ENCODE measurements at regions not wholly inside any gene's neighbourhood (a gene's known extent, or its start where the extent isn't known, plus 50 kb on each side); places are given as distances from the start of the nearest gene placed in this dataset.

- Histone ChIP-seq H2AK5ac (ENCODE audit: low read length, severe bottlenecking) (no peak overlapping the region), H2BK15ac (ENCODE audit: low read depth, poor library complexity, severe bottlenecking) (no peak overlapping the region)
- WGBS: 87% methylated on average over 4 of the region's 4 CpGs
Observed at GRCh38 chr10:123270806-123271205, 116.6 kb downstream of the BUB3 start.

GRCh38 chr10:123272171-123272570 is 118.0 kb downstream of the BUB3 start:
- Histone ChIP-seq H3K4me2 (ENCODE audit: low read length, poor library complexity, severe bottlenecking) (no peak overlapping the region), H3K23ac (ENCODE audit: low read length in 2 of 2) (no peak overlapping the region), H3K4ac (ENCODE audit: low read depth in 1 of 2, low read length in 2 of 2) (no peak overlapping the region), H3K18ac (ENCODE audit: low read depth in 1 of 2, low read length in 2 of 2) (no peak overlapping the region), H3K36me3 (ENCODE audit: control insufficient read depth in 1 of 2, insufficient read depth in 2 of 2, low read depth in 1 of 2, low read length in 2 of 2) (no peaks in the 10 kb centered on the region), H2AK5ac (ENCODE audit: low read length, severe bottlenecking) (no peak overlapping the region), H3K4me3 (ENCODE audit: insufficient read depth in 1 of 2, low read depth in 1 of 2, low read length in 2 of 2) (no peak overlapping the region), H3K79me1 (replicated peaks; ENCODE audit: low read length, poor library complexity, severe bottlenecking) (no peaks in the 10 kb centered on the region), H3K27ac (ENCODE audit: low read length, poor library complexity, severe bottlenecking) (no peak overlapping the region), H2BK12ac (ENCODE audit: low read length in 2 of 2) (no peak overlapping the region), H3K9me3 (ENCODE audit: control insufficient read depth, low read length) (peaks cover 8% of the 10 kb centered on the region), H4K8ac (ENCODE audit: low read length) (no peak overlapping the region), H3K9ac (ENCODE audit: low read length) (no peak overlapping the region), H3K27me3 (ENCODE audit: control insufficient read depth in 1 of 2, insufficient read depth in 1 of 2, low read length in 2 of 2) (peaks cover 0 to 26% of the 10 kb centered on the region in 2 experiments), H2BK15ac (ENCODE audit: low read depth, poor library complexity, severe bottlenecking) (no peak overlapping the region), H3K14ac (ENCODE audit: low read length in 2 of 2) (no peak overlapping the region), H2AFZ (ENCODE audit: low read depth, low read length) (no peak overlapping the region), H2BK5ac (ENCODE audit: low read depth, low read length, poor library complexity, severe bottlenecking) (no peak overlapping the region), H3K4me1 (ENCODE audit: control insufficient read depth, insufficient read depth, low read depth, low read length) (no peaks in the 10 kb centered on the region), H2BK120ac (ENCODE audit: low read depth, low read length) (no peak overlapping the region), H4K91ac (ENCODE audit: low read length) (no peak overlapping the region)
- no peak for DNase-seq
- 67% methylated on average over 4 of the region's 4 CpGs for WGBS

More at GRCh38 chr10:123270806-123271205, 116.6 kb downstream of the BUB3 start:
- Histone ChIP-seq H2BK12ac (ENCODE audit: low read length in 2 of 2) (no peak overlapping the region), H4K8ac (ENCODE audit: low read length) (no peak overlapping the region), H3K4me1 (ENCODE audit: control insufficient read depth, insufficient read depth, low read depth, low read length) (no peaks in the 10 kb centered on the region), H3K14ac (ENCODE audit: low read length in 2 of 2) (no peak overlapping the region), H3K4ac (ENCODE audit: low read depth in 1 of 2, low read length in 2 of 2) (no peak overlapping the region), H3K9me3 (ENCODE audit: control insufficient read depth, low read length) (no peaks in the 10 kb centered on the region), H2AFZ (ENCODE audit: low read depth, low read length) (no peak overlapping the region), H3K79me1 (replicated peaks; ENCODE audit: low read length, poor library complexity, severe bottlenecking) (no peaks in the 10 kb centered on the region), H3K23ac (ENCODE audit: low read length in 2 of 2) (no peak overlapping the region), H3K4me3 (ENCODE audit: insufficient read depth in 1 of 2, low read depth in 1 of 2, low read length in 2 of 2) (no peak overlapping the region), H4K91ac (ENCODE audit: low read length) (no peak overlapping the region), H3K9ac (ENCODE audit: low read length) (no peak overlapping the region), H3K27me3 (ENCODE audit: control insufficient read depth in 1 of 2, insufficient read depth in 1 of 2, low read length in 2 of 2) (peaks cover 0 to 17% of the 10 kb centered on the region in 2 experiments), H3K18ac (ENCODE audit: low read depth in 1 of 2, low read length in 2 of 2) (no peak overlapping the region), H3K36me3 (ENCODE audit: control insufficient read depth in 1 of 2, insufficient read depth in 2 of 2, low read depth in 1 of 2, low read length in 2 of 2) (no peaks in the 10 kb centered on the region), H2BK5ac (ENCODE audit: low read depth, low read length, poor library complexity, severe bottlenecking) (no peak overlapping the region), H2BK120ac (ENCODE audit: low read depth, low read length) (no peak overlapping the region), H3K27ac (ENCODE audit: low read length, poor library complexity, severe bottlenecking) (no peak overlapping the region), H3K4me2 (ENCODE audit: low read length, poor library complexity, severe bottlenecking) (no peak overlapping the region)
- DNase-seq: no peak

GRCh38 chr10:123274306-123275135 is 120.3 kb downstream of the BUB3 start:
- WGBS: 55% methylated on average over 23 of the region's 32 CpGs
- Histone ChIP-seq H3K4me2 (ENCODE audit: low read length, poor library complexity, severe bottlenecking) (no peak overlapping the region), H3K23ac (ENCODE audit: low read length in 2 of 2) (no peak overlapping the region)

GRCh38 chr10:123275136-123275564 is 120.9 kb downstream of the BUB3 start:
- H3K4me3 ChIP-seq (ENCODE audit: insufficient read depth in 1 of 2, low read depth in 1 of 2, low read length in 2 of 2): no peak overlapping the region
- 64% methylated on average over 11 of the region's 14 CpGs for WGBS
- no peak overlapping the region for H2BK15ac ChIP-seq (ENCODE audit: low read depth, poor library complexity, severe bottlenecking)
- no peak overlapping the region for H2AFZ ChIP-seq (ENCODE audit: low read depth, low read length)
- H3K14ac ChIP-seq (ENCODE audit: low read length in 2 of 2): no peak overlapping the region
- no peak overlapping the region for H3K4me2 ChIP-seq (ENCODE audit: low read length, poor library complexity, severe bottlenecking)
- H2BK120ac ChIP-seq (ENCODE audit: low read depth, low read length): no peak overlapping the region
- no peak for DNase-seq
- H3K9me3 ChIP-seq (ENCODE audit: control insufficient read depth, low read length): peaks cover 8% of the 10 kb centered on the region
- no peak overlapping the region for H3K23ac ChIP-seq (ENCODE audit: low read length in 2 of 2)
- H2BK12ac ChIP-seq (ENCODE audit: low read length in 2 of 2): no peak overlapping the region
- peaks cover 0 to 26% of the 10 kb centered on the region in 2 experiments for H3K27me3 ChIP-seq (ENCODE audit: control insufficient read depth in 1 of 2, insufficient read depth in 1 of 2, low read length in 2 of 2)
- H3K4me1 ChIP-seq (ENCODE audit: control insufficient read depth, insufficient read depth, low read depth, low read length): no peaks in the 10 kb centered on the region
- no peak overlapping the region for H2AK5ac ChIP-seq (ENCODE audit: low read length, severe bottlenecking)
- no peak overlapping the region for H4K91ac ChIP-seq (ENCODE audit: low read length)
- H3K4ac ChIP-seq (ENCODE audit: low read depth in 1 of 2, low read length in 2 of 2): no peak overlapping the region
- H3K9ac ChIP-seq (ENCODE audit: low read length): no peak overlapping the region
- H2BK5ac ChIP-seq (ENCODE audit: low read depth, low read length, poor library complexity, severe bottlenecking): no peak overlapping the region
- no peak overlapping the region for H4K8ac ChIP-seq (ENCODE audit: low read length)
- H3K79me1 ChIP-seq (replicated peaks; ENCODE audit: low read length, poor library complexity, severe bottlenecking): no peaks in the 10 kb centered on the region
- no peaks in the 10 kb centered on the region for H3K36me3 ChIP-seq (ENCODE audit: control insufficient read depth in 1 of 2, insufficient read depth in 2 of 2, low read depth in 1 of 2, low read length in 2 of 2)
- no peak overlapping the region for H3K27ac ChIP-seq (ENCODE audit: low read length, poor library complexity, severe bottlenecking)
- no peak overlapping the region for H3K18ac ChIP-seq (ENCODE audit: low read depth in 1 of 2, low read length in 2 of 2)

More at GRCh38 chr10:123274306-123275135, 120.3 kb downstream of the BUB3 start:
- no peak overlapping the region for H3K27ac ChIP-seq (ENCODE audit: low read length, poor library complexity, severe bottlenecking)
- peaks cover 0 to 26% of the 10 kb centered on the region in 2 experiments for H3K27me3 ChIP-seq (ENCODE audit: control insufficient read depth in 1 of 2, insufficient read depth in 1 of 2, low read length in 2 of 2)
- no peak overlapping the region for H2BK15ac ChIP-seq (ENCODE audit: low read depth, poor library complexity, severe bottlenecking)
- H2AK5ac ChIP-seq (ENCODE audit: low read length, severe bottlenecking): no peak overlapping the region
- H3K4ac ChIP-seq (ENCODE audit: low read depth in 1 of 2, low read length in 2 of 2): no peak overlapping the region
- no peak overlapping the region for H2AFZ ChIP-seq (ENCODE audit: low read depth, low read length)
- H3K36me3 ChIP-seq (ENCODE audit: control insufficient read depth in 1 of 2, insufficient read depth in 2 of 2, low read depth in 1 of 2, low read length in 2 of 2): no peaks in the 10 kb centered on the region
- no peak overlapping the region for H3K18ac ChIP-seq (ENCODE audit: low read depth in 1 of 2, low read length in 2 of 2)
- H3K14ac ChIP-seq (ENCODE audit: low read length in 2 of 2): no peak overlapping the region
- H2BK12ac ChIP-seq (ENCODE audit: low read length in 2 of 2): no peak overlapping the region
- H3K79me1 ChIP-seq (replicated peaks; ENCODE audit: low read length, poor library complexity, severe bottlenecking): no peaks in the 10 kb centered on the region
- no peak overlapping the region for H4K8ac ChIP-seq (ENCODE audit: low read length)
- no peak overlapping the region for H2BK120ac ChIP-seq (ENCODE audit: low read depth, low read length)
- no peak overlapping the region for H2BK5ac ChIP-seq (ENCODE audit: low read depth, low read length, poor library complexity, severe bottlenecking)
- DNase-seq: no peak
- peaks cover 8% of the 10 kb centered on the region for H3K9me3 ChIP-seq (ENCODE audit: control insufficient read depth, low read length)
- H3K4me1 ChIP-seq (ENCODE audit: control insufficient read depth, insufficient read depth, low read depth, low read length): no peaks in the 10 kb centered on the region
- H4K91ac ChIP-seq (ENCODE audit: low read length): no peak overlapping the region
- H3K4me3 ChIP-seq (ENCODE audit: insufficient read depth in 1 of 2, low read depth in 1 of 2, low read length in 2 of 2): no peak overlapping the region
- H3K9ac ChIP-seq (ENCODE audit: low read length): no peak overlapping the region

Measured in mesenchymal stem cell (in vitro differentiated cells and primary cell).